Parathyroid adenoma (tissue), 2 donors: ENCODE measurements at regions not wholly inside any gene's neighbourhood (a gene's known extent, or its start where the extent isn't known, plus 50 kb on each side); places are given as distances from the start of the nearest gene placed in this dataset.

Experiments used
- H2AFZ ChIP-seq: fragments of 300-600 bp; sonication (generic); one replicate; pipeline ENCODE4 v1.7.0; 2017; ENCODE audit warnings: antibody characterized with exemption, mild to moderate bottlenecking
- H3K27ac ChIP-seq: fragments of 300-600 bp; sonication (generic); one replicate; pipeline ENCODE4 v1.7.0; 2017
- H3K27me3 ChIP-seq: fragments of 300-600 bp; sonication (generic); one replicate; pipeline ENCODE4 v1.7.0; 2017; ENCODE audit warnings: low read length; ENCODE audit not compliant: control insufficient read depth, insufficient read depth
- H3K36me3 ChIP-seq: fragments of 300-600 bp; sonication (generic); one replicate; pipeline ENCODE4 v1.7.0; 2017; ENCODE audit warnings: low read length; ENCODE audit not compliant: control insufficient read depth, insufficient read depth
- H3K4me1 ChIP-seq: fragments of 300-600 bp; sonication (generic); one replicate; pipeline ENCODE4 v1.7.0; 2017; ENCODE audit warnings: control low read depth
- H3K4me2 ChIP-seq: fragments of 300-600 bp; sonication (generic); one replicate; pipeline ENCODE4 v1.7.0; 2017; ENCODE audit warnings: low read length
- H3K4me3 ChIP-seq: fragments of 300-600 bp; sonication (generic); one replicate; pipeline ENCODE4 v1.7.0; 2017; ENCODE audit warnings: low read depth, low read length
- H3K79me2 ChIP-seq: fragments of 300-600 bp; sonication (generic); one replicate; pipeline ENCODE4 v1.7.0; 2017; ENCODE audit warnings: control low read depth
- H3K9ac ChIP-seq: fragments of 300-600 bp; sonication (generic); one replicate; pipeline ENCODE4 v1.7.0; 2017; ENCODE audit warnings: mild to moderate bottlenecking
- H3K9me3 ChIP-seq: fragments of 300-600 bp; sonication (generic); one replicate; pipeline ENCODE4 v1.7.0; 2017; ENCODE audit warnings: low read length; ENCODE audit not compliant: control insufficient read depth
- CTCF ChIP-seq: fragments of 300-600 bp; sonication (generic); IDR thresholded peaks from one replicate; pipeline ENCODE4 v1.7.0; 2017; ENCODE audit warnings: antibody characterized with exemption, mild to moderate bottlenecking
- donor health status: primary hyperparathyroidism.

- H3K9ac ChIP-seq = no peak overlapping the region
- peak; percentile 97 for TF ChIP-seq CTCF
- no peak overlapping the region for H3K4me3 ChIP-seq
These were observed 181.5 kb upstream of the RAI14 start for GRCh38 chr5:34474573-34475021.

GRCh38 chr5:34475249-34475966 lies 180.7 kb upstream of the RAI14 start:
- no peaks in the 10 kb centered on the region for H3K4me1 ChIP-seq
- no peaks in the 10 kb centered on the region for H3K9me3 ChIP-seq
- H3K79me2 ChIP-seq = no peaks in the 10 kb centered on the region
- H3K4me3 ChIP-seq = no peak overlapping the region
- no peak overlapping the region for H3K27ac ChIP-seq
- H3K36me3 ChIP-seq = no peaks in the 10 kb centered on the region
- no peaks in the 10 kb centered on the region for H3K27me3 ChIP-seq
- TF ChIP-seq CTCF = no peak
- H2AFZ ChIP-seq = peak overlapping the region; percentile 42
- H3K4me2 ChIP-seq = no peak overlapping the region
- no peak overlapping the region for H3K9ac ChIP-seq

More at GRCh38 chr5:34474573-34475021, 181.5 kb upstream of the RAI14 start:
- Histone ChIP-seq H3K4me2 (no peak overlapping the region), H2AFZ (peak overlapping the region; percentile 42), H3K9me3 (no peaks in the 10 kb centered on the region), H3K27ac (no peak overlapping the region), H3K36me3 (no peaks in the 10 kb centered on the region), H3K79me2 (no peaks in the 10 kb centered on the region), H3K4me1 (no peaks in the 10 kb centered on the region), H3K27me3 (no peaks in the 10 kb centered on the region)

GRCh38 chr5:34476941-34477565 lies 179.1 kb upstream of the RAI14 start:
- no peak overlapping the region for H2AFZ ChIP-seq
- no peaks in the 10 kb centered on the region for H3K9me3 ChIP-seq
- H3K79me2 ChIP-seq = no peaks in the 10 kb centered on the region
- H3K27me3 ChIP-seq = no peaks in the 10 kb centered on the region
- no peaks in the 10 kb centered on the region for H3K4me1 ChIP-seq
- H3K36me3 ChIP-seq = no peaks in the 10 kb centered on the region
- TF ChIP-seq CTCF = no peak
- H3K27ac ChIP-seq = no peak overlapping the region
- no peak overlapping the region for H3K4me3 ChIP-seq
- no peak overlapping the region for H3K4me2 ChIP-seq
- no peak overlapping the region for H3K9ac ChIP-seq

- H3K4me3 ChIP-seq = no peak overlapping the region
- H2AFZ ChIP-seq = no peak overlapping the region
- H3K36me3 ChIP-seq = no peaks in the 10 kb centered on the region
- no peak overlapping the region for H3K9ac ChIP-seq
- H3K79me2 ChIP-seq = no peaks in the 10 kb centered on the region
- no peak for TF ChIP-seq CTCF
- H3K27ac ChIP-seq = no peak overlapping the region
- no peaks in the 10 kb centered on the region for H3K27me3 ChIP-seq
- no peaks in the 10 kb centered on the region for H3K9me3 ChIP-seq
- H3K4me2 ChIP-seq = no peak overlapping the region
- no peaks in the 10 kb centered on the region for H3K4me1 ChIP-seq
These were observed 175.2 kb upstream of the RAI14 start for GRCh38 chr5:34480810-34481528.
